GM23248 (cell line): ENCODE measurements at regions not wholly inside any gene's neighbourhood (a gene's known extent, or its start where the extent isn't known, plus 50 kb on each side); places are given as distances from the start of the nearest gene placed in this dataset.

Source experiments
- DNase-seq: peaks from one replicate; pipeline ENCODE4 v3.0.0-alpha.2; 2015
- H2AFZ ChIP-seq: fragments of 200-600 bp; sonication (generic); 2 replicates; pipeline ENCODE4 v1.6.1; 2016; ENCODE audit warnings: antibody characterized with exemption
- H3F3A ChIP-seq: fragments of 200-600 bp; sonication (generic); 2 replicates; pipeline ENCODE4 v1.6.1; 2016; ENCODE audit warnings: mild to moderate bottlenecking, antibody characterized with exemption, mixed run types; ENCODE audit not compliant: insufficient read depth
- H3K27ac ChIP-seq: fragments of 200-600 bp; sonication (generic); 2 replicates; pipeline ENCODE4 v1.5.1; 2016; ENCODE audit warnings: mild to moderate bottlenecking
- H3K27me3 ChIP-seq: fragments of 200-600 bp; sonication (generic); replicated peaks from 2 replicates; pipeline ENCODE4 v1.6.1; 2016; ENCODE audit warnings: mild to moderate bottlenecking; ENCODE audit not compliant: insufficient read depth
- H3K36me3 ChIP-seq: fragments of 200-600 bp; sonication (generic); 2 replicates; pipeline ENCODE4 v1.6.1; 2016; ENCODE audit warnings: low read depth, mild to moderate bottlenecking
- H3K4me1 ChIP-seq: fragments of 200-600 bp; sonication (generic); 2 replicates; pipeline ENCODE4 v1.6.1; 2016; ENCODE audit warnings: mild to moderate bottlenecking; ENCODE audit not compliant: insufficient read depth
- H3K4me2 ChIP-seq: fragments of 200-600 bp; sonication (generic); one replicate; pipeline ENCODE4 v1.6.1; 2016; ENCODE audit warnings: mild to moderate bottlenecking; ENCODE audit not compliant: unreplicated experiment
- H3K4me3 ChIP-seq: fragments of 200-600 bp; sonication (generic); 2 replicates; pipeline ENCODE4 v1.5.1; 2016; ENCODE audit warnings: mild to moderate bottlenecking
- H3K79me2 ChIP-seq: fragments of 200-600 bp; sonication (generic); 2 replicates; pipeline ENCODE4 v1.6.1; 2016; ENCODE audit warnings: mild to moderate bottlenecking; ENCODE audit not compliant: insufficient read depth
- H3K9ac ChIP-seq: fragments of 200-600 bp; sonication (generic); 2 replicates; pipeline ENCODE4 v1.6.1; 2016; ENCODE audit warnings: mild to moderate bottlenecking
- H3K9me2 ChIP-seq: fragments of 200-600 bp; sonication (generic); 2 replicates; pipeline ENCODE4 v1.6.1; 2016; ENCODE audit warnings: mixed run types, mild to moderate bottlenecking, moderate library complexity; ENCODE audit not compliant: insufficient read depth
- H3K9me3 ChIP-seq: fragments of 200-600 bp; sonication (generic); one replicate; pipeline ENCODE4 v1.6.1; 2017; ENCODE audit warnings: low read depth
- H4K20me1 ChIP-seq: fragments of 200-600 bp; sonication (generic); 2 replicates; pipeline ENCODE4 v1.6.0; 2016; ENCODE audit not compliant: insufficient read depth
- EZH2 ChIP-seq: fragments of 200-600 bp; sonication (generic); IDR thresholded peaks from 2 replicates; pipeline ENCODE4 v1.6.1; 2018; ENCODE audit warnings: antibody characterized with exemption, mild to moderate bottlenecking; ENCODE audit not compliant: insufficient read depth, poor library complexity, severe bottlenecking
- EZH2phosphoT487 ChIP-seq: fragments of 200-600 bp; sonication (generic); IDR thresholded peaks from 2 replicates; pipeline ENCODE4 v1.6.1; 2018; ENCODE audit warnings: antibody characterized with exemption, moderate library complexity, mild to moderate bottlenecking, low read depth; ENCODE audit not compliant: insufficient read depth
- WGBS, 2 experiments: methylation state at CpG; one replicate each; pipeline ENCODE4 v1.1.6; 2015 to 2017; ENCODE audit warnings: low lambda C conversion rate in 2 of 2, low coverage in 1 of 2; ENCODE audit errors: missing lambda C conversion rate in 2 of 2; 5-methylcytosine and 5-hydroxymethylcytosine counted together
- in situ Hi-C: fragments of 300-500 bp; cut with MboI; formaldehyde crosslinking; loops from 2 replicates; pipeline ENCODE4 v1.15.0; 2020

GRCh38 chr6:114523508-114523907 lies 180.7 kb upstream of the HS3ST5 start:
- no peak overlapping the region for H3K27ac ChIP-seq
- no peaks in the 10 kb centered on the region for H3K9me3 ChIP-seq
- DNase-seq = no peak
- H3F3A ChIP-seq = no peaks in the 10 kb centered on the region
- in situ Hi-C loops = no loop called here
- H4K20me1 ChIP-seq = no peaks in the 10 kb centered on the region
- H3K27me3 ChIP-seq = no peaks in the 10 kb centered on the region
- H3K9ac ChIP-seq = no peak overlapping the region
- no peak overlapping the region for H3K4me3 ChIP-seq
- H2AFZ ChIP-seq = no peak overlapping the region
- H3K4me2 ChIP-seq = no peak overlapping the region
- no peaks in the 10 kb centered on the region for H3K79me2 ChIP-seq
- no peaks in the 10 kb centered on the region for H3K4me1 ChIP-seq
- no peaks in the 10 kb centered on the region for H3K9me2 ChIP-seq
- TF ChIP-seq EZH2 (no peak), EZH2phosphoT487 (no peak)
- 16 to 22% methylated on average over 2 of the region's 2 CpGs for WGBS, 2 experiments
- H3K36me3 ChIP-seq = no peaks in the 10 kb centered on the region

GRCh38 chr6:114521926-114522325 lies 179.1 kb upstream of the HS3ST5 start:
- Histone ChIP-seq H4K20me1 (no peaks in the 10 kb centered on the region), H3K4me3 (no peak overlapping the region), H3K4me2 (no peak overlapping the region), H3K9me3 (no peaks in the 10 kb centered on the region), H3K9me2 (no peaks in the 10 kb centered on the region), H3K79me2 (no peaks in the 10 kb centered on the region), H2AFZ (no peak overlapping the region), H3K4me1 (no peaks in the 10 kb centered on the region), H3K36me3 (no peaks in the 10 kb centered on the region), H3K9ac (no peak overlapping the region), H3F3A (no peaks in the 10 kb centered on the region), H3K27ac (no peak overlapping the region), H3K27me3 (no peaks in the 10 kb centered on the region)
- in situ Hi-C loops = no loop called here
- 10 to 18% methylated on average over 3 of the region's 3 CpGs for WGBS, 2 experiments
- TF ChIP-seq EZH2 (no peak), EZH2phosphoT487 (no peak)
- no peak for DNase-seq

GRCh38 chr6:114520976-114521375 lies 178.2 kb upstream of the HS3ST5 start:
- in situ Hi-C loops = no loop called here
- WGBS, 2 experiments = 15 to 26% methylated on average over 3 of the region's 3 CpGs
- H3K9me3 ChIP-seq = no peaks in the 10 kb centered on the region

GRCh38 chr6:114514170-114514569 lies 171.3 kb upstream of the HS3ST5 start:
- Histone ChIP-seq H3K79me2 (no peaks in the 10 kb centered on the region), H3K27me3 (no peaks in the 10 kb centered on the region), H4K20me1 (no peaks in the 10 kb centered on the region), H3K4me1 (no peaks in the 10 kb centered on the region), H3K9me2 (no peaks in the 10 kb centered on the region), H3K27ac (no peak overlapping the region), H3K4me3 (no peak overlapping the region), H3K36me3 (no peaks in the 10 kb centered on the region), H3K9me3 (no peaks in the 10 kb centered on the region), H2AFZ (no peak overlapping the region), H3K9ac (no peak overlapping the region), H3F3A (no peaks in the 10 kb centered on the region), H3K4me2 (no peak overlapping the region)
- 0% methylated on average over 1 of the region's 1 CpG for WGBS, 2 experiments
- in situ Hi-C loops = no loop called here
- no peak for TF ChIP-seq EZH2
- TF ChIP-seq EZH2phosphoT487 = no peak
- DNase-seq = no peak

More at GRCh38 chr6:114520976-114521375, 178.2 kb upstream of the HS3ST5 start:
- Histone ChIP-seq H3K9ac (no peak overlapping the region), H3K36me3 (no peaks in the 10 kb centered on the region), H3K4me3 (no peak overlapping the region), H3K79me2 (no peaks in the 10 kb centered on the region), H3K4me1 (no peaks in the 10 kb centered on the region), H4K20me1 (no peaks in the 10 kb centered on the region), H3K27ac (no peak overlapping the region), H3K27me3 (no peaks in the 10 kb centered on the region), H3K9me2 (no peaks in the 10 kb centered on the region), H3K4me2 (no peak overlapping the region), H2AFZ (no peak overlapping the region), H3F3A (no peaks in the 10 kb centered on the region)
- DNase-seq = no peak
- TF ChIP-seq EZH2phosphoT487 (no peak), EZH2 (no peak)

GRCh38 chr6:114471450-114471849 lies 128.6 kb upstream of the HS3ST5 start:
- in situ Hi-C loops = no loop called here
- no peak overlapping the region for H2AFZ ChIP-seq
- no peaks in the 10 kb centered on the region for H3K9me3 ChIP-seq
- H3K36me3 ChIP-seq = no peaks in the 10 kb centered on the region
- 21 to 24% methylated on average over 3 of the region's 3 CpGs for WGBS, 2 experiments
- no peak overlapping the region for H3K4me2 ChIP-seq
- no peaks in the 10 kb centered on the region for H4K20me1 ChIP-seq
- H3F3A ChIP-seq = no peaks in the 10 kb centered on the region
- DNase-seq = no peak
- TF ChIP-seq EZH2phosphoT487 (no peak), EZH2 (no peak)
- H3K27ac ChIP-seq = no peak overlapping the region
- H3K79me2 ChIP-seq = no peaks in the 10 kb centered on the region
- no peaks in the 10 kb centered on the region for H3K9me2 ChIP-seq
- no peak overlapping the region for H3K4me3 ChIP-seq
- H3K4me1 ChIP-seq = no peaks in the 10 kb centered on the region
- no peaks in the 10 kb centered on the region for H3K27me3 ChIP-seq
- no peak overlapping the region for H3K9ac ChIP-seq
